Activated naive CD4-positive, alpha-beta T cell treated with anti-CD3 and anti-CD28 coated beads, Interleukin-2, amount 50 U/mL, for 24 hours (primary cell): ENCODE measurements at regions not wholly inside any gene's neighbourhood (a gene's known extent, or its start where the extent isn't known, plus 50 kb on each side); places are given as distances from the start of the nearest gene placed in this dataset.
"Not testable (repeated sequence)": the region's sequence is repeated elsewhere in the genome, so short reads cannot be mapped to it uniquely, and the experiment has no call there.

ENCODE experiments used
- H3K27ac Mint-ChIP-seq: one replicate; pipeline ENCODE4 v1.8.0; 2021; ENCODE audit warnings: mild to moderate bottlenecking, mixed read lengths
- H3K27me3 Mint-ChIP-seq: one replicate; pipeline ENCODE4 v1.8.0; 2021; ENCODE audit warnings: mixed read lengths
- H3K36me3 Mint-ChIP-seq: one replicate; pipeline ENCODE4 v1.8.0; 2021; ENCODE audit warnings: mixed read lengths
- H3K4me1 Mint-ChIP-seq: one replicate; pipeline ENCODE4 v1.8.0; 2021; ENCODE audit warnings: mixed read lengths
- H3K4me3 Mint-ChIP-seq: one replicate; pipeline ENCODE4 v1.8.0; 2021; ENCODE audit warnings: mild to moderate bottlenecking, mixed read lengths
- H3K9me3 Mint-ChIP-seq: one replicate; pipeline ENCODE4 v1.8.0; 2021; ENCODE audit warnings: mixed read lengths

GRCh38 chr6:67920040-67920439 is 715.0 kb upstream of the ADGRB3 start:
- not testable (repeated sequence) for H3K36me3 Mint-ChIP-seq, H3K27ac Mint-ChIP-seq, H3K4me3 Mint-ChIP-seq

DNA sequence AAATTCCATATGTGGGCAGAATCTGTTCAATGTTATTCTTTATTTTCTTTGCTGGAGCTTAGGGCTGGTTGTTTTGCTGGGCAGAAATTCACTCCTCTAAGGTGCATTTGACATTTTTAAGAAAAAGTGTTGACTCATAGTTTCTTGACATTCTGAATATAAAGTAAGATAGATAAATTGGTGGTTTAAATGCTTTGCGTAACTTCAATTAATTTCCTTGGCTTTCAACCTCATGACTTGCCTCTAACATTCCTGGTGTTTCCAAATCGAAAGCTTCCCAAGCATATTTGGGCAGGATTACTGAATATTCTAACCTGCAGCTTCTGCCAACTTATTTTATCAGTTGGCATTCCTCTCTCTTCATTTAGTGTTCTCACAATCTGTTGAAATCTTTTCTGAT is 718.7 kb upstream of the ADGRB3 start:
- Mint-ChIP-seq H3K36me3 (no peaks in the 10 kb centered on the region), H3K4me1 (no peaks in the 10 kb centered on the region), H3K4me3 (no peak overlapping the region), H3K27ac (no peak overlapping the region), H3K27me3 (no peaks in the 10 kb centered on the region), H3K9me3 (no peaks in the 10 kb centered on the region)

More at GRCh38 chr6:67920040-67920439, 715.0 kb upstream of the ADGRB3 start:
- H3K9me3 Mint-ChIP-seq, H3K4me1 Mint-ChIP-seq, H3K27me3 Mint-ChIP-seq: not testable (repeated sequence)

- H3K27ac Mint-ChIP-seq, result no peak overlapping the region
Observed at GRCh38 chr6:67914419-67914818, 720.7 kb upstream of the ADGRB3 start.

GRCh38 chr6:67909354-67909753 is 725.7 kb upstream of the ADGRB3 start:
- Mint-ChIP-seq H3K36me3 (no peaks in the 10 kb centered on the region), H3K4me1 (no peaks in the 10 kb centered on the region), H3K27me3 (no peaks in the 10 kb centered on the region), H3K9me3 (peaks cover 13% of the 10 kb centered on the region), H3K4me3 (no peak overlapping the region), H3K27ac (no peak overlapping the region)

More at GRCh38 chr6:67914419-67914818, 720.7 kb upstream of the ADGRB3 start:
- no peaks in the 10 kb centered on the region for H3K36me3 Mint-ChIP-seq
- no peaks in the 10 kb centered on the region for H3K4me1 Mint-ChIP-seq
- H3K9me3 Mint-ChIP-seq, result peaks cover 7% of the 10 kb centered on the region
- H3K27me3 Mint-ChIP-seq, result no peaks in the 10 kb centered on the region
- no peak overlapping the region for H3K4me3 Mint-ChIP-seq

DNA sequence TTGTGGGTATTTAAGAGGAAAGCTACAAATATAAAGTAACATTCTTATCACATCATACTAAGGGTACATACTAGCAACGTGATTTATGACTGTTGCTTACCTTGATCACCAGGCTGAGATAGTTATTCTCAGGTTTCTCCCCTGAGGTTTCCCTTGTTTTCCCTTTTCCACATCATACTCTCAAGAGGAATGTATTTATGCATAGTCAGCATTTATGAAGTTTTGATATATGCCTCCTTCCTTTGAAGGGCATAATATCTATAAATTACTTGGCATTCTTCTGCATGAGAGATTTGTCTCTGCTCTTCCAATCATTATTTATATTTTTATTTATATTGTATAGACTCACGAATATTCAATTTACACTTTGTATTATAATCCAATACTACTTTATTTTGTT is 726.7 kb upstream of the ADGRB3 start:
- H3K4me3 Mint-ChIP-seq, result no peak overlapping the region
- no peak overlapping the region for H3K27ac Mint-ChIP-seq
- H3K4me1 Mint-ChIP-seq, result no peaks in the 10 kb centered on the region
- no peaks in the 10 kb centered on the region for H3K27me3 Mint-ChIP-seq
- H3K9me3 Mint-ChIP-seq, result peaks cover 13% of the 10 kb centered on the region
- H3K36me3 Mint-ChIP-seq, result no peaks in the 10 kb centered on the region

DNA sequence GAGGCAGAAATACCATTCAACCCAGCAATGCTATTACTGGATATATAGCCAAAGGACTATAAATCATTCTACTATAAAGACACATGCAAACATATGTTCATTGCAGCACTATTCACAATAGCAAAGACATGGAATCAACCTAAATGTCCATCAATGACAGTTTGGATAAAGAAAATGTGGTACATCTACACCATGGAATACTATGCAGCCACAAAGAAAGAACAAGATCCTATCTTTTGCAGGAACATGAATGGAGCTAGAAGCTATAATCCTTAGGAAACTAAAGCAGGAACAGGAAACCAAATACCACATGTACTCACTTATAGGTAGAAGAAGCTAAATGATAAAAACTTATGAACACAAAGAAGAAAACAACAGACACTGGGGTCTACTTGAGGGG is 730.3 kb upstream of the ADGRB3 start:
- H3K36me3 Mint-ChIP-seq, H3K4me3 Mint-ChIP-seq, H3K4me1 Mint-ChIP-seq, H3K27me3 Mint-ChIP-seq, H3K27ac Mint-ChIP-seq: not testable (repeated sequence)
- peaks cover 16% of the 10 kb centered on the region for H3K9me3 Mint-ChIP-seq

DNA sequence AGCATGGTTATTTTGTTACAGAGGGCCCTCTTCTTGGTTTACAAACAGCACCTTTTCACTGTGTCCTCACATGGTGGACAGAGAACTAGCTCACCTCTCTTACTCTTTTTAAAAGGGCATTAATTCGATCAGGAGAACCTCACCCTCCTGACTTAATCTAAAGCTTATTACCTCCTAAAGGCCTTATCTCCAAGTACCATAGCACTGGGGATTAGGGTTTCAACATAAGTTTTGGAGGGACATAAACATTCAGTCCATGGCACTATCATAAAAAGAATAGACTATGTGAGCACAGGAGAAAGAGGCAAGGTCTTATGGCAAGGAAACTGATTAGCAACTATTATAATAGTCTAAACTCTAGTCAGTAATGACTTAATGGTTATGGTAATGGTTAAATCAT is 736.2 kb upstream of the ADGRB3 start:
- Mint-ChIP-seq H3K27ac (no peak overlapping the region), H3K4me1 (no peaks in the 10 kb centered on the region), H3K27me3 (no peaks in the 10 kb centered on the region), H3K9me3 (peaks cover 9% of the 10 kb centered on the region), H3K36me3 (no peaks in the 10 kb centered on the region), H3K4me3 (no peak overlapping the region)

DNA sequence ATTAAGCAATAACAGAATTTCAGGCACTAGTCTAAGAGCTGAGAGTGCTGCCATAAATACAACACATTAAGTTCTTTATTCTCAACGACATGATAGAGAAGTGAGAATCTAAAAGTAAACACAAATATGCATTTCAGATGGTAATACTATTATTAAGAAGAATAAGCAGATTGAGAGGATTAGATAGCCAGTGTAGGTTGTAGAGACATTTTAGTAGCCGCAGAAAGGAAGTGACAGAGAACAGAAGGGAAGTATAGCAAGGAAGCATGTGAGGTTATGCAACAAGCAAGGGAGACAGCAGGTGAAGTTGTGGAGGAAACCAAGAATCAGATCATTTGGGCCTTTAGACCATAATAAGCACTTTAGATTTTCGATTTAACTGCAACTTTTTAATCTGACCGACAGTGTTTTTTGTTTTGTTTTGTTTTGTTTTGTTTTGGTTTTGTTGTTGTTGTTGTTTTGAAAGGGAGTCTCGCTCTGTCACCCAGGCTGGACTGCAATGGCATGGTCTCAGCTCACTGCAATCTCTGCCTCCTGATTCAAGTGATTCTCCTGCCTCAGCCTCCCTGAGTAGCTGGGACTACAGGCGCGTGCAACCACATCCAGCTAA is 737.0 kb upstream of the ADGRB3 start:
- Mint-ChIP-seq H3K36me3 (no peaks in the 10 kb centered on the region), H3K27ac (no peak overlapping the region), H3K27me3 (no peaks in the 10 kb centered on the region), H3K4me1 (no peaks in the 10 kb centered on the region), H3K9me3 (peaks cover 9% of the 10 kb centered on the region), H3K4me3 (no peak overlapping the region)

DNA sequence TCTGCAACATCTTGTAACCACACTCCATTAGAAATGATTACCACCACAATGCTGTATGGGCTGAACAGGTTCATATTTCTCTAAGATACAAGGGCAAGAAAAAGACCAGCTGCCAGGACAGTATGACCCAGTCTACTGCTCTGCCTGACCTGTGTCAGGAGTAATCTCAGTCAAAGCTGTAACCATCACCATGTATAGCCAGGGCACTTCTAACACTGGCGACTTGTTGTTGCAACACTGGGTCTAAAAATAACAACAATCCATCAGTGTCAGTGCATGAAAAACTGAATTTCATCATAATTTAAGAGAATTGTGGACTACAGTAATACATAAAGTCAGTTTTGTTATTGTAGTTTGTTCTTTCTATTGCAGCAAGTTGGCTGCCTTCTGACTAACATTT is 738.6 kb upstream of the ADGRB3 start:
- Mint-ChIP-seq H3K27me3 (peaks cover 1% of the 10 kb centered on the region), H3K4me3 (no peak overlapping the region), H3K9me3 (peaks cover 4% of the 10 kb centered on the region), H3K36me3 (no peaks in the 10 kb centered on the region), H3K27ac (no peak overlapping the region), H3K4me1 (no peaks in the 10 kb centered on the region)

DNA sequence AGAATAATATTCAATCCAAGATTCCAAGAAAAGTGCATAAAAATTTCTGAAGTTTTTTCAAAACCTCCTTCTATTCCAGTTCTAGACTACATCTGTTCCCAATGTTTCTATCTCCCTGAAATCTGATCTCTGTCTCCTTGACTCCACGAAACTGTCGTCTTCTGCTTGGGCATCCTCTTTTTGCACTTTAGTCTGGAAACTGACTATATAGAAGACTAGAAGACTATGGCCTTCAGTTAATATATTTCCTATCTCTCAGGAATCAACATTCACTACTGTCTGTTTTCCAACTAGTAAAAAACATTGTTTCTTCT is 745.4 kb upstream of the ADGRB3 start:
- H3K4me3 Mint-ChIP-seq, result no peak overlapping the region
- peaks cover 1% of the 10 kb centered on the region for H3K27me3 Mint-ChIP-seq
- H3K4me1 Mint-ChIP-seq, result no peaks in the 10 kb centered on the region
- H3K36me3 Mint-ChIP-seq, result no peaks in the 10 kb centered on the region
- H3K27ac Mint-ChIP-seq, result no peak overlapping the region
- H3K9me3 Mint-ChIP-seq, result peaks cover 8% of the 10 kb centered on the region

GRCh38 chr6:67888886-67889681 is 746.0 kb upstream of the ADGRB3 start:
- H3K36me3 Mint-ChIP-seq, result no peaks in the 10 kb centered on the region
- no peak overlapping the region for H3K27ac Mint-ChIP-seq
- H3K27me3 Mint-ChIP-seq, result peaks cover 1% of the 10 kb centered on the region
- peaks cover 8% of the 10 kb centered on the region for H3K9me3 Mint-ChIP-seq
- no peaks in the 10 kb centered on the region for H3K4me1 Mint-ChIP-seq
- no peak overlapping the region for H3K4me3 Mint-ChIP-seq

- peaks cover 1% of the 10 kb centered on the region for H3K27me3 Mint-ChIP-seq
- H3K27ac Mint-ChIP-seq, result no peak overlapping the region
- no peaks in the 10 kb centered on the region for H3K4me1 Mint-ChIP-seq
- no peak overlapping the region for H3K4me3 Mint-ChIP-seq
- H3K36me3 Mint-ChIP-seq, result no peaks in the 10 kb centered on the region
- peaks cover 8% of the 10 kb centered on the region for H3K9me3 Mint-ChIP-seq
Observed at GRCh38 chr6:67888546-67888885, 746.6 kb upstream of the ADGRB3 start.

DNA sequence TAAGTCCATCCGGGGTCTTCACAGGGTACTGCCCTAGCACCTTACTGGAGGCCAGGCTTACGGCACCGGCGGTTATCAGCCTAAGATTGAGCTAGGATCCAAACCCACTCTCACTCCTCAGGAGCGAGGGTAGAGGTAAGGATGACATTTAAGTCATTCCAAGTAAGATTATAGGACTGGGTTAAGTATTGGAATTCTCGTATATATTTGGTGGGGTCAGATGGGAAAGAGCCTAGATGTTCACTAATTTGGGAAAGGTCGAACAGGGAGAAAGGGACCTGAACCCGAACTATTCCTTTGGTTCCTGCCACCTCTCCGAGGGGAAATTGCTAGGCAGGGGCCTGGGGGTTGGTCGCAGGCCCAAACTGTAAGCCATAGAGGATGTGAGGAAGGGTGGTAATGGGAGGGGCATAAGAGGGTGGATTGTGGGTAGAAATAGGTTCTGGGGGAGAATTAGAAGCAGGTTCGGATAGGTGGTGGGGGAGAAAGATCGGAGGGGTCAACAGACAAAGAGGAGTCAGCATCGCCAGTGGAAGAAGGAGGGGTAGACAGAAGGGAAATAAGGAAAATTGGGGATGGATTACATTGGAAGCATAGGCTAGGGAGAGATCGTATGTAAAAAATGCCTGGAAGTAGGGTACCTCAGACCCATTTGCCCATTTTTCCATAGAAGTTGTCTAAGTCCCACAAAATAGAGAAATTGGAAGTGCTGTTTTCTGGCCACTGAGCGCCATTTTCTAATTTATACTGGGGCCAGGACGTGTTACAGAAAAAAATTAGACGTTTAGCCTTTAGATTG is 747.1 kb upstream of the ADGRB3 start:
- Mint-ChIP-seq H3K36me3 (no peaks in the 10 kb centered on the region), H3K27ac (no peak overlapping the region), H3K4me3 (no peak overlapping the region), H3K9me3 (peaks cover 8% of the 10 kb centered on the region), H3K27me3 (peaks cover 1% of the 10 kb centered on the region), H3K4me1 (no peaks in the 10 kb centered on the region)

- Mint-ChIP-seq H3K4me3 (no peak overlapping the region), H3K36me3 (no peaks in the 10 kb centered on the region), H3K27me3 (peaks cover 1% of the 10 kb centered on the region), H3K9me3 (peaks cover 8% of the 10 kb centered on the region), H3K27ac (no peak overlapping the region), H3K4me1 (no peaks in the 10 kb centered on the region)
Observed at GRCh38 chr6:67887419-67887746, 747.7 kb upstream of the ADGRB3 start.

GRCh38 chr6:67886840-67887292 is 748.2 kb upstream of the ADGRB3 start:
- Mint-ChIP-seq H3K36me3 (no peaks in the 10 kb centered on the region), H3K4me1 (no peaks in the 10 kb centered on the region), H3K27ac (no peak overlapping the region), H3K27me3 (no peaks in the 10 kb centered on the region), H3K9me3 (peaks cover 8% of the 10 kb centered on the region), H3K4me3 (no peak overlapping the region)

DNA sequence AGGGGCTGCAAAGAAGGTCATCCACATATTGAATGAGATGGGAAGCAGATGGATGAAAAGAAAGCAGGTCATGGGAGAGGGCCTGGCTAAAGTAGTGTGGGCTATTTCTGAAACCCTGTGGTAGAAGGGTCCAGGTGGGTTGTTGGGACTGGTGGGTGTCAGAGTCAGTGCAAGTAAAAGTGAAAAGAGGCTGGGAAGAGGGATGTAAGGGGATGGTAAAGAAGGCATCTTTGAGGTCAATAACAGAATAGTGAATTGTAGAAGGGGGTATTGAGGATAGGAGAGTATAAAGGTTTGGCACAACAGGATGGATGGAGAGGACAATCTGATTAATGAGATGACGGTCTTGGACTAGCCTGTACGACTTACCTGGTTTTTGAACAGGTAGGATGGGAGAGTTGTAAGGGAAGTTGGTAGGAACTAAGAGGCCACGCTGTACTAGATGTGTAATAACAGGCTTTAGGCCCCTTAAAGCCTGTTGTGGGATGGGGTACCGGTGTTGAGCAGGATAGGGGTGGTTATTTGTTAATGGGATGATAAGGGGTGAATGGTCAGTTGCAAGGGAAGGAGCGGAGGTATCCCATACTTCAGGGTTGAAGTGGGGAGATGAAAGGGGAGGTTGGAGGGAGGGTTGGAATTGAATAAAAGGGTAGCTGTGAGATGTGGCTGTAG is 748.9 kb upstream of the ADGRB3 start:
- Mint-ChIP-seq H3K27ac (no peak overlapping the region), H3K36me3 (no peaks in the 10 kb centered on the region), H3K9me3 (peaks cover 8% of the 10 kb centered on the region), H3K4me3 (no peak overlapping the region), H3K27me3 (no peaks in the 10 kb centered on the region), H3K4me1 (no peaks in the 10 kb centered on the region)
